ENCODE measurements at regions not wholly inside any gene's neighbourhood (a gene's known extent, or its start where the extent isn't known, plus 50 kb on each side); places are given as distances from the start of the nearest gene placed in this dataset.

GRCh38 chr7:67453580-67454380 is 457.1 kb downstream of the TYW1 start:
- H3K9me3 Mint-ChIP-seq (ENCODE audit: unreplicated experiment), result peaks cover 1% of the 10 kb centered on the region
- DNase-seq, result peak; percentile 24
- TF ChIP-seq CTCF (IDR thresholded peaks at IDR 0.05; ENCODE audit: partially characterized antibody, unreplicated experiment), result no peak

DNA sequence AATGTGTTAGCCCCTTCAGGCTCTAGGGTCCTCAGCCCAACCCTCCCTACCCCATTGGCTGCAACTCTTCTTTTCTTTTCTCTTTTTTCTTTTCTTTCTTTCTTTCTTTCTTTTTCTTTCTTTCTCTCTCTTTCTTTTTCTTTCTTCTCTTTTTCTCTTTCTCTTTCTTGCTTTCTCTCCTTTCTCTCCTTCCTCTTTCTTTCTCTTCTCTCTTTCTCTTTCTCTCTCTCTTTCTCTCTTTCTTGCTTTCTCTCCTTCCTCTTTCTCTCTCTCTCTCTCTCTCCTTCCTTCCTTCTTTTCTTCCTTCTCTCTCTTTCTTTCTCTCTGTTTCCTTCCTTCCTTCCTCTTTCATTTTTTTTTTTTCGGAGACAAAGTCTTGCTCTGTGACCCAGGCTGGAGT is 458.9 kb downstream of the TYW1 start:
- no peak for DNase-seq
- Mint-ChIP-seq H3K36me3 (ENCODE audit: unreplicated experiment) (no peaks in the 10 kb centered on the region), H3K4me1 (ENCODE audit: low read depth, unreplicated experiment) (peaks cover 12% of the 10 kb centered on the region), H3K27ac (ENCODE audit: unreplicated experiment) (no peak overlapping the region), H3K9me3 (ENCODE audit: unreplicated experiment) (peaks cover 1% of the 10 kb centered on the region), H3K27me3 (ENCODE audit: unreplicated experiment) (peaks cover 3% of the 10 kb centered on the region), H3K4me3 (ENCODE audit: unreplicated experiment) (no peak overlapping the region)
- TF ChIP-seq CTCF (IDR thresholded peaks at IDR 0.05; ENCODE audit: partially characterized antibody, unreplicated experiment), result no peak

More at GRCh38 chr7:67453580-67454380, 457.1 kb downstream of the TYW1 start:
- H3K4me3 Mint-ChIP-seq (ENCODE audit: unreplicated experiment), result no peak overlapping the region
- peaks cover 10% of the 10 kb centered on the region for H3K4me1 Mint-ChIP-seq (ENCODE audit: low read depth, unreplicated experiment)
- peak overlapping the region; percentile 73 for H3K27ac Mint-ChIP-seq (ENCODE audit: unreplicated experiment)
- H3K27me3 Mint-ChIP-seq (ENCODE audit: unreplicated experiment), result peaks cover 1% of the 10 kb centered on the region
- no peaks in the 10 kb centered on the region for H3K36me3 Mint-ChIP-seq (ENCODE audit: unreplicated experiment)

DNA sequence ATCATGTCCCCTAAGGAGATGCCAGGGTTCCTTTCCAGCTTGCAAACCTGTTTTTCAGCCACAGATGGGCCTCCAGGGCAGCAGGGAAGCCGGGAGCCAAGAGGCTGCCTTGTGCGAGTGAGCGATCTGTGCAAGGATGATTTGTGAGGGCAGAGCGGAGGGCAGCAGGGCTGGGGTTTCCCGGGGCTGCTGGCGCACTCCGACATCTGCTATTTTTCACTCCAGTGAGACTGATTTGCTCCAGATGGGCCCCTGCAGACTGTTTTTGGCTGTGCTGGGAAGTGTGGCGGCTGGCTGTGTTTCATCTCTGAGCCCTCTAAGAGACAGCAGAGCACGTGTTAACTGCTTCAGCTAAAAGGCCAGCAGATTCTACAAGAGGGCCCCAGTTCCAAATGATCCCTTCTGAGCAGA is 466.2 kb downstream of the TYW1 start:
- H3K36me3 Mint-ChIP-seq (ENCODE audit: unreplicated experiment), result peaks cover 13% of the 10 kb centered on the region
- H3K27me3 Mint-ChIP-seq (ENCODE audit: unreplicated experiment), result peaks cover 27% of the 10 kb centered on the region
- no peak for TF ChIP-seq CTCF (IDR thresholded peaks at IDR 0.05; ENCODE audit: partially characterized antibody, unreplicated experiment)
- peak; percentile 84 for DNase-seq
- H3K27ac Mint-ChIP-seq (ENCODE audit: unreplicated experiment), result peak overlapping the region; percentile 99
- H3K9me3 Mint-ChIP-seq (ENCODE audit: unreplicated experiment), result peaks cover 30% of the 10 kb centered on the region
- peaks cover 37% of the 10 kb centered on the region for H3K4me1 Mint-ChIP-seq (ENCODE audit: low read depth, unreplicated experiment)
- H3K4me3 Mint-ChIP-seq (ENCODE audit: unreplicated experiment), result peak overlapping the region; percentile 81

DNA sequence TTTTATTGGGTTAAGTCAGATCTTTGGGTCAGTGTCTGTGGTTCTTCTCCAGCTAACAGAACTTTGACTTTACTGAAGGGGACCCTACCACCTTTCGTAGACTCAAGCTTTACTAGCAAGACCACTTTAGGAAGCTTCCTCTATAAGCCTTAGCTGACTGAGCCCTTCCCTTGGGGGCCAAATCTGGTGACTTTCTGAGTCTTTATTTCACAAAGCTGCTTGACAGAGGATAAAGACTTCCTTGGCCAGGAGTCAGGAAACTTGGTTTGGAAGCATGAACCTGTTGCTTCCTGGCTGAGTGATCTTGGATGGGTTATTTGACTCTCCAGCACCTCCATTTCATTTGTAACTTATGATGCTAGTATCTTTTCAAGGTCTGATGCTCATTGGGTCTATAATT is 466.7 kb downstream of the TYW1 start:
- Mint-ChIP-seq H3K4me1 (ENCODE audit: low read depth, unreplicated experiment) (peaks cover 37% of the 10 kb centered on the region), H3K4me3 (ENCODE audit: unreplicated experiment) (peak overlapping the region; percentile 81), H3K27me3 (ENCODE audit: unreplicated experiment) (peaks cover 27% of the 10 kb centered on the region), H3K36me3 (ENCODE audit: unreplicated experiment) (peaks cover 16% of the 10 kb centered on the region), H3K9me3 (ENCODE audit: unreplicated experiment) (peaks cover 32% of the 10 kb centered on the region), H3K27ac (ENCODE audit: unreplicated experiment) (peak overlapping the region; percentile 99)
- no peak for DNase-seq
- TF ChIP-seq CTCF (IDR thresholded peaks at IDR 0.05; ENCODE audit: partially characterized antibody, unreplicated experiment), result no peak

DNA sequence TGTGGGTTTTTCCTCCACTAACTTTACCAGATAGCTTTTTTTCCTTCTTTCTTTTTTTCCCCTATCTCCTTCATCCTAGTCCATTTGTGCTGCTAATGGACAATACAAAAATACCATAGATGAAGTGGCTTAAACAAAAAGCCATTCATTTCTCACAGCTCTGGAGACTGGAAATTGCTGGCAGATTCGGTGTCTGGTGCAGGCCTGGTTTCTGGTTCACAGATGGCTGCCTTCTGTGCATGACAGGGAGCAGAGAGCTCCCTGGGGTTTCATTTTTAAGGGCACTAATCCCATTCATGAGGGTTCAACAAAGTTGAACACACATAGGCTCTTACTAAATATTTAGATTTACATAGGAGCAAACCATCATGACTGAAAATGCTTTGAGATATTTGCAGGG is 467.4 kb downstream of the TYW1 start:
- Mint-ChIP-seq H3K27ac (ENCODE audit: unreplicated experiment) (peak overlapping the region; percentile 99), H3K4me1 (ENCODE audit: low read depth, unreplicated experiment) (peaks cover 37% of the 10 kb centered on the region), H3K9me3 (ENCODE audit: unreplicated experiment) (peaks cover 33% of the 10 kb centered on the region), H3K36me3 (ENCODE audit: unreplicated experiment) (peaks cover 20% of the 10 kb centered on the region), H3K4me3 (ENCODE audit: unreplicated experiment) (peak overlapping the region; percentile 81), H3K27me3 (ENCODE audit: unreplicated experiment) (peaks cover 27% of the 10 kb centered on the region)
- no peak for TF ChIP-seq CTCF (IDR thresholded peaks at IDR 0.05; ENCODE audit: partially characterized antibody, unreplicated experiment)
- DNase-seq, result peak; percentile 59
